ENCODE measurements at regions not wholly inside any gene's neighbourhood (a gene's known extent, or its start where the extent isn't known, plus 50 kb on each side); places are given as distances from the start of the nearest gene placed in this dataset.
A peak's percentile ranks its signal among the peaks of the same experiment; 100 is the strongest.

- peaks cover 26% of the 10 kb centered on the region for H3K4me1 ChIP-seq (ENCODE audit: insufficient read depth, poor library complexity, severe bottlenecking)
- H3K27me3 ChIP-seq (ENCODE audit: insufficient read depth, poor library complexity, severe bottlenecking) = no peaks in the 10 kb centered on the region
- H3K36me3 ChIP-seq (ENCODE audit: low read depth) = no peaks in the 10 kb centered on the region
- H3K27ac ChIP-seq (ENCODE audit: poor library complexity, severe bottlenecking) = no peak overlapping the region
- H3K9me3 ChIP-seq (ENCODE audit: severe bottlenecking) = no peaks in the 10 kb centered on the region
- no peak for TF ChIP-seq CTCF (IDR thresholded peaks at IDR 0.05; ENCODE audit: poor library complexity, severe bottlenecking)
- DNase-seq (ENCODE audit: low spot score) (peak; percentile 58), ATAC-seq (ENCODE audit: low read depth) (peak; percentile 80)
- no peak overlapping the region for H3K4me3 ChIP-seq (ENCODE audit: severe bottlenecking)
Measured at GRCh38 chr14:100408350-100409002, 85.3 kb downstream of the SLC25A47 start.

DNA sequence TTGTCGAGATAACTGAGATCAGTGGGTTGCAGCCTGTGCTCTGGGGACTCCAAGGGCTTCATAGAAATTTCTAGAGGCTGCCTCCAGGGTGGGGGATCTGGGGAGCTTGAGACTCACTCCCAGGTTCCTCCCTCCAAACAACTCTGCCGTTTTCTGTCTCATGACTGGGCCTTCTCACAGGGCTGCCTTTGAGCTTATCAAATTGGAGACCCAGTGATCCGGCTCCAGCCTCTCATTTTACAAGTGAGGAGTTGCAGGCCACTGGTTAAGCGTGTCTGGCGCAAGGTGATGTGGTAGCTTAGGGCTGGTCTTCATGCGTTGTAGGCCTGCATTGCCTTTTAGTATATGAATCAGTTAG lies 85.8 kb downstream of the SLC25A47 start:
- Histone ChIP-seq H3K4me1 (ENCODE audit: insufficient read depth, poor library complexity, severe bottlenecking) (peaks cover 26% of the 10 kb centered on the region), H3K9me3 (ENCODE audit: severe bottlenecking) (no peaks in the 10 kb centered on the region), H3K27ac (ENCODE audit: poor library complexity, severe bottlenecking) (no peak overlapping the region), H3K4me3 (ENCODE audit: severe bottlenecking) (no peak overlapping the region), H3K27me3 (ENCODE audit: insufficient read depth, poor library complexity, severe bottlenecking) (no peaks in the 10 kb centered on the region), H3K36me3 (ENCODE audit: low read depth) (no peaks in the 10 kb centered on the region)
- ATAC-seq (ENCODE audit: low read depth) (no peak), DNase-seq (ENCODE audit: low spot score) (peak; percentile 34)
- TF ChIP-seq CTCF (IDR thresholded peaks at IDR 0.05; ENCODE audit: poor library complexity, severe bottlenecking) = no peak

- no peak for TF ChIP-seq CTCF (IDR thresholded peaks at IDR 0.05; ENCODE audit: poor library complexity, severe bottlenecking)
- no peaks in the 10 kb centered on the region for H3K9me3 ChIP-seq (ENCODE audit: severe bottlenecking)
- peak overlapping the region; percentile 2 for H3K27ac ChIP-seq (ENCODE audit: poor library complexity, severe bottlenecking)
- DNase-seq (ENCODE audit: low spot score) (no peak), ATAC-seq (ENCODE audit: low read depth) (no peak)
- no peaks in the 10 kb centered on the region for H3K36me3 ChIP-seq (ENCODE audit: low read depth)
- H3K4me1 ChIP-seq (ENCODE audit: insufficient read depth, poor library complexity, severe bottlenecking) = peaks cover 26% of the 10 kb centered on the region
- no peaks in the 10 kb centered on the region for H3K27me3 ChIP-seq (ENCODE audit: insufficient read depth, poor library complexity, severe bottlenecking)
- no peak overlapping the region for H3K4me3 ChIP-seq (ENCODE audit: severe bottlenecking)
Measured at GRCh38 chr14:100409651-100410050, 86.5 kb downstream of the SLC25A47 start.

DNA sequence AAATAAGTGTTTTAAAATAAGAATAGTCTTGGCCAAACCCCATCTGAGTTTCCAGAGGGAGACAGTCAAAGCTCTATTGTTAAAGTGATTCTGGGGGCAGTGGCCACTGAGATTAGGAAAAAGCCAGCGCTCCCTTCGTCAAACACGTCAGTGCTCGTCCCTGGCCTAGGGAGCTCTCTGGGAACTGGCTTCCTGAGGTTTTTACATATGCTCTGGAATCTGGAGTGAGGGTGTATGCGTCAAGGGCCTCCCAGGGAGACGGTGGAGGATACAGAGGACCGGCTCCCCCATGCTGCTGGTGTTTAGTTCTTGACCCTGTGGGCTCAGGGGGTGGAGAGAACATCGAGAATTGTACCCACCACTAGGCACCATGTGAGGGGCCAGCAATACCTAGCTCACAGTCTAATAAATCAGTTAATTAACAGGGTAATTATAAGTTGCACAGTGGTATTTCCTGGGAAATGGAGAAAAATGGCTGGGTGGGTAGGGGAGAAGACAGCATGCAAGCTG lies 87.0 kb downstream of the SLC25A47 start:
- no peak for TF ChIP-seq CTCF (IDR thresholded peaks at IDR 0.05; ENCODE audit: poor library complexity, severe bottlenecking)
- no peaks in the 10 kb centered on the region for H3K9me3 ChIP-seq (ENCODE audit: severe bottlenecking)
- H3K27me3 ChIP-seq (ENCODE audit: insufficient read depth, poor library complexity, severe bottlenecking) = no peaks in the 10 kb centered on the region
- H3K36me3 ChIP-seq (ENCODE audit: low read depth) = no peaks in the 10 kb centered on the region
- ATAC-seq (ENCODE audit: low read depth) = peak; percentile 47; the same call in 2 of the 3 replicates
- H3K4me1 ChIP-seq (ENCODE audit: insufficient read depth, poor library complexity, severe bottlenecking) = peaks cover 26% of the 10 kb centered on the region
- DNase-seq (ENCODE audit: low spot score) = no peak
- no peak overlapping the region for H3K4me3 ChIP-seq (ENCODE audit: severe bottlenecking)
- peak overlapping the region; percentile 2 for H3K27ac ChIP-seq (ENCODE audit: poor library complexity, severe bottlenecking)

- Histone ChIP-seq H3K9me3 (ENCODE audit: severe bottlenecking) (no peaks in the 10 kb centered on the region), H3K4me1 (ENCODE audit: insufficient read depth, poor library complexity, severe bottlenecking) (peaks cover 21% of the 10 kb centered on the region), H3K4me3 (ENCODE audit: severe bottlenecking) (no peak overlapping the region), H3K27ac (ENCODE audit: poor library complexity, severe bottlenecking) (no peak overlapping the region), H3K36me3 (ENCODE audit: low read depth) (no peaks in the 10 kb centered on the region), H3K27me3 (ENCODE audit: insufficient read depth, poor library complexity, severe bottlenecking) (no peaks in the 10 kb centered on the region)
- DNase-seq (ENCODE audit: low spot score) (no peak), ATAC-seq (ENCODE audit: low read depth) (no peak)
- no peak for TF ChIP-seq CTCF (IDR thresholded peaks at IDR 0.05; ENCODE audit: poor library complexity, severe bottlenecking)
Measured at GRCh38 chr14:100413699-100414098, 90.6 kb downstream of the SLC25A47 start.
